Peyer's patch (tissue), 4 donors: ENCODE measurements at regions not wholly inside any gene's neighbourhood (a gene's known extent, or its start where the extent isn't known, plus 50 kb on each side); places are given as distances from the start of the nearest gene placed in this dataset.

Source experiments
- CTCF ChIP-seq, 6 experiments: fragments of 450-650 bp in 4 of 6; fragments of 200-600 bp in 2 of 6; sonication (generic) in 1 of 6; IDR thresholded peaks; one replicate each; pipeline ENCODE4 v1.5.1; 2017 to 2019; ENCODE audit warnings: antibody characterized with exemption in 6 of 6, mild to moderate bottlenecking in 3 of 6, moderate library complexity in 1 of 6
- POLR2A ChIP-seq, 2 donors: fragments of 450-650 bp; IDR thresholded peaks; one replicate each; pipeline ENCODE4 v1.5.1; 2017; ENCODE audit warnings: antibody characterized with exemption in 2 of 2, mild to moderate bottlenecking in 2 of 2, moderate library complexity in 2 of 2

GRCh38 chrX:45591650-45592049 is 391.0 kb upstream of the DIPK2B start:
- no peak for TF ChIP-seq CTCF (IDR thresholded peaks at IDR 0.05)
- no peak for TF ChIP-seq POLR2A (IDR thresholded peaks at IDR 0.05)
